Panc1 (cell line): ENCODE measurements at regions not wholly inside any gene's neighbourhood (a gene's known extent, or its start where the extent isn't known, plus 50 kb on each side); places are given as distances from the start of the nearest gene placed in this dataset.

Experiments
- ATAC-seq: fragments of 200-7000 bp; cut with Tn5 transposase; 2 replicates; pipeline ENCODE4 v1.9.1; 2020; ENCODE audit warnings: mild to moderate bottlenecking, moderate library complexity
- BruUV-seq: library from RNA; stranded (reverse); fragments of 400-500 nt; replicated peaks from 2 replicates; lab custom pipeline; 2021; lab: Mats Ljungman, UMichigan
- CTCF ChIA-PET: fragments of 300-600 bp; sonication (Branson Sonifier 250); formaldehyde crosslinking; loops from one replicate; lab custom pipeline; 2022; ENCODE audit warnings: antibody characterized with exemption; lab: Charles Lee
- POLR2A ChIA-PET: fragments of 300-600 bp; sonication (Branson Sonifier 250); formaldehyde crosslinking; loops from one replicate; lab custom pipeline; 2022; ENCODE audit warnings: antibody characterized with exemption; lab: Charles Lee
- DNase-seq: peaks from one replicate; pipeline ENCODE4 v3.0.0-alpha.2; 2010; ENCODE audit warnings: low read depth, low spot score
- H3K27ac ChIP-seq: 2 replicates; pipeline ENCODE4 v1.5.1; 2011; ENCODE audit warnings: mild to moderate bottlenecking, low read length, inconsistent platforms
- H3K27me3 ChIP-seq: fragments of 200-500 bp; sonication (Bioruptor generic); 2 replicates; pipeline ENCODE4 v1.6.0; 2014; ENCODE audit warnings: low read length, inconsistent platforms; ENCODE audit not compliant: control insufficient read depth, insufficient read depth
- H3K36me3 ChIP-seq: fragments of 200-500 bp; sonication (Bioruptor generic); 2 replicates; pipeline ENCODE4 v1.5.1; 2014; ENCODE audit warnings: inconsistent platforms, mild to moderate bottlenecking, low read length, moderate library complexity; ENCODE audit not compliant: control insufficient read depth, insufficient read depth
- H3K4me1 ChIP-seq: 2 replicates; pipeline ENCODE4 v1.5.1; 2011; ENCODE audit warnings: inconsistent platforms, mild to moderate bottlenecking, low read length, moderate library complexity; ENCODE audit not compliant: control insufficient read depth, insufficient read depth
- H3K4me3 ChIP-seq, 2 experiments: 2 replicates each; pipeline ENCODE4 v1.5.1; 2011 to 2012; ENCODE audit warnings: low read depth in 2 of 2, low read length in 2 of 2, mild to moderate bottlenecking in 2 of 2, inconsistent platforms in 1 of 2, moderate library complexity in 1 of 2
- H3K9me3 ChIP-seq: fragments of 200-500 bp; sonication (Bioruptor generic); 2 replicates; pipeline ENCODE4 v1.5.1; 2014; ENCODE audit warnings: low read depth, mild to moderate bottlenecking, inconsistent platforms, low read length, moderate library complexity; ENCODE audit not compliant: control insufficient read depth, insufficient read depth
- CTCF ChIP-seq: fragments of 450-650 bp; IDR thresholded peaks from 2 replicates; pipeline ENCODE4 v1.5.1; 2017; ENCODE audit warnings: mild to moderate bottlenecking
- POLR2AphosphoS5 ChIP-seq: IDR thresholded peaks from 2 replicates; pipeline ENCODE4 v1.6.1; 2012; ENCODE audit warnings: mild to moderate bottlenecking, low read depth, low read length, moderate library complexity
- SIN3A ChIP-seq: IDR thresholded peaks from 2 replicates; pipeline ENCODE4 v1.6.1; 2012; ENCODE audit warnings: low read depth, mild to moderate bottlenecking, low read length, moderate library complexity, borderline replicate concordance; ENCODE audit not compliant: insufficient read depth
- TCF7L2 ChIP-seq: IDR thresholded peaks from 2 replicates; pipeline ENCODE4 v1.6.1; 2011; ENCODE audit warnings: mild to moderate bottlenecking, low read depth, low read length, inconsistent platforms
- in situ Hi-C: cut with HindIII; loops from 2 replicates; pipeline ENCODE4 v1.10.0; 2016; ENCODE audit warnings: low sequenced_read_pairs, low pct_unique_long_range_greater_than_20kb
- intact Hi-C: fragments of 100-400 bp; cut with micrococcal nuclease; formaldehyde crosslinking; loops from one replicate; pipeline ENCODE4 v1.10.0; 2022; ENCODE audit not compliant: unreplicated experiment
- TF ChIP-seq, protein P1 (sequence below), 2 experiments: IDR thresholded peaks; 2 replicates each; pipeline ENCODE4 v1.6.1; 2011 to 2012; ENCODE audit warnings: low read depth in 2 of 2, control low read depth in 1 of 2, low read length in 1 of 2, mild to moderate bottlenecking in 1 of 2, moderate library complexity in 1 of 2; ENCODE audit not compliant: insufficient read depth in 1 of 2

- DNase-seq (no peak), ATAC-seq (no peak)
- H3K27me3 ChIP-seq, result peaks cover 8% of the 10 kb centered on the region; the same call in 1 of the 2 replicates
- POLR2A ChIA-PET, result no interaction called here
- H3K36me3 ChIP-seq, result no peaks in the 10 kb centered on the region
- intact Hi-C loops, result no loop called here
- no peak for TF ChIP-seq SIN3A
- no peak for TF ChIP-seq TCF7L2
- TF ChIP-seq POLR2AphosphoS5, result no peak
- TF ChIP-seq CTCF, result no peak
- TF ChIP-seq, protein P1, sequence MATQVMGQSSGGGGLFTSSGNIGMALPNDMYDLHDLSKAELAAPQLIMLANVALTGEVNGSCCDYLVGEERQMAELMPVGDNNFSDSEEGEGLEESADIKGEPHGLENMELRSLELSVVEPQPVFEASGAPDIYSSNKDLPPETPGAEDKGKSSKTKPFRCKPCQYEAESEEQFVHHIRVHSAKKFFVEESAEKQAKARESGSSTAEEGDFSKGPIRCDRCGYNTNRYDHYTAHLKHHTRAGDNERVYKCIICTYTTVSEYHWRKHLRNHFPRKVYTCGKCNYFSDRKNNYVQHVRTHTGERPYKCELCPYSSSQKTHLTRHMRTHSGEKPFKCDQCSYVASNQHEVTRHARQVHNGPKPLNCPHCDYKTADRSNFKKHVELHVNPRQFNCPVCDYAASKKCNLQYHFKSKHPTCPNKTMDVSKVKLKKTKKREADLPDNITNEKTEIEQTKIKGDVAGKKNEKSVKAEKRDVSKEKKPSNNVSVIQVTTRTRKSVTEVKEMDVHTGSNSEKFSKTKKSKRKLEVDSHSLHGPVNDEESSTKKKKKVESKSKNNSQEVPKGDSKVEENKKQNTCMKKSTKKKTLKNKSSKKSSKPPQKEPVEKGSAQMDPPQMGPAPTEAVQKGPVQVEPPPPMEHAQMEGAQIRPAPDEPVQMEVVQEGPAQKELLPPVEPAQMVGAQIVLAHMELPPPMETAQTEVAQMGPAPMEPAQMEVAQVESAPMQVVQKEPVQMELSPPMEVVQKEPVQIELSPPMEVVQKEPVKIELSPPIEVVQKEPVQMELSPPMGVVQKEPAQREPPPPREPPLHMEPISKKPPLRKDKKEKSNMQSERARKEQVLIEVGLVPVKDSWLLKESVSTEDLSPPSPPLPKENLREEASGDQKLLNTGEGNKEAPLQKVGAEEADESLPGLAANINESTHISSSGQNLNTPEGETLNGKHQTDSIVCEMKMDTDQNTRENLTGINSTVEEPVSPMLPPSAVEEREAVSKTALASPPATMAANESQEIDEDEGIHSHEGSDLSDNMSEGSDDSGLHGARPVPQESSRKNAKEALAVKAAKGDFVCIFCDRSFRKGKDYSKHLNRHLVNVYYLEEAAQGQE (IDR thresholded peaks at IDR 0.05; ENCODE audit: insufficient read depth in 1 of 2, low read depth in 2 of 2, low read length in 1 of 2), result no peak
- in situ Hi-C loops, result no loop called here
- H3K4me1 ChIP-seq, result no peaks in the 10 kb centered on the region
- H3K4me3 ChIP-seq, result no peak overlapping the region
- no peak overlapping the region for H3K27ac ChIP-seq
- BruUV-seq, result no TSS peak
- CTCF ChIA-PET, result no interaction called here
- H3K9me3 ChIP-seq, result no peaks in the 10 kb centered on the region
Observed at GRCh38 chr10:131478377-131478989, 167.0 kb upstream of the TCERG1L start.

DNA sequence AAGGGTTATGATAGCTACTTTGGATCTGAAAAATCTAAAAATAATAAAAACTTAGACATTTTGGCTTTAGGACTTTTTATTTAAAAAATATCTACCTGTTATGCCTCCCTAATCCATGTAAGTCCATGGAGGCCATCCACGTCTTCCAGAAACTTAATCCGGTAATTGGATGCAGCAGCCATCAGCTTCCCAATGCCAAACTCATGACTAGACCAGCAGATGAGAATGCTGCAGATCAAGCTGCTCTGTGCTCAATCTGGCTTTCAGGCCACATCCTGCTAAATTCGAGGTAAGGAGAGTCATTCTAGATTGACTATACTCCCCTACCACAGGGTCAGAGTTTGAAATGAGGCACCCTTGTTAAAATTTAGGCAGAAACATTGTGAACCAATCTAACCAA lies 168.5 kb upstream of the TCERG1L start:
- H3K27me3 ChIP-seq, result peaks cover 8% of the 10 kb centered on the region; the same call in 1 of the 2 replicates
- ChIA-PET CTCF (no interaction called here), POLR2A (no interaction called here)
- no peak overlapping the region for H3K27ac ChIP-seq
- TF ChIP-seq, protein P1 (IDR thresholded peaks at IDR 0.05; ENCODE audit: insufficient read depth in 1 of 2, low read depth in 2 of 2, low read length in 1 of 2), result no peak
- TF ChIP-seq SIN3A (no peak), POLR2AphosphoS5 (no peak), TCF7L2 (no peak), CTCF (no peak)
- H3K36me3 ChIP-seq, result no peaks in the 10 kb centered on the region
- in situ Hi-C loops, result no loop called here
- no peaks in the 10 kb centered on the region for H3K4me1 ChIP-seq
- H3K9me3 ChIP-seq, result no peaks in the 10 kb centered on the region
- intact Hi-C loops, result no loop called here
- no peak overlapping the region for H3K4me3 ChIP-seq
- no peak for DNase-seq
- no TSS peak for BruUV-seq
- no peak for ATAC-seq
